HG03342 (cell line): ENCODE measurements at regions not wholly inside any gene's neighbourhood (a gene's known extent, or its start where the extent isn't known, plus 50 kb on each side); places are given as distances from the start of the nearest gene placed in this dataset.
"Not testable (repeated sequence)": the region's sequence is repeated elsewhere in the genome, so short reads cannot be mapped to it uniquely, and the experiment has no call there.

Experiments used
- ATAC-seq: cut with Tn5 transposase; IDR thresholded peaks from one replicate; pipeline ENCODE4 v1.9.1; 2021; ENCODE audit warnings: mild to moderate bottlenecking, moderate library complexity; ENCODE audit not compliant: unreplicated experiment

DNA sequence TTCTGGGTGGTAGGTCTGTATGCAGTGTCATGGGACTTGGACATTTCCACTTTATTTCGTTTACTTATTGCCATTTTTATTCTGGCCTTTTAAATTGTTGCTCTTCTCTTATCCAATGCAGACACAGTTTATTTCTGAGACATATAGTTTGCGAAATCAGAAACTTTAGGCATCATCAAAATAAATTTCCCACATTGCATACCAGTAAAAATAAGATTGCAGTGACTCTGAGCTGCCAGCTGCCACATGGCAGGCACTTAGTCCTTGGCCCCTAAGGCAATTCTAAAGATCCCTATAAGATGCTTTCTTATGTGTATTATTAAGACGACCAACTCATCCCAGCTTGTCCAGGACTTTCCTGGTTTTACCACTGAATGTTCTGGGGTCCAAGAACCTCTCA lies 81.8 kb upstream of the ANKRD1 start:
- ATAC-seq: no peak

DNA sequence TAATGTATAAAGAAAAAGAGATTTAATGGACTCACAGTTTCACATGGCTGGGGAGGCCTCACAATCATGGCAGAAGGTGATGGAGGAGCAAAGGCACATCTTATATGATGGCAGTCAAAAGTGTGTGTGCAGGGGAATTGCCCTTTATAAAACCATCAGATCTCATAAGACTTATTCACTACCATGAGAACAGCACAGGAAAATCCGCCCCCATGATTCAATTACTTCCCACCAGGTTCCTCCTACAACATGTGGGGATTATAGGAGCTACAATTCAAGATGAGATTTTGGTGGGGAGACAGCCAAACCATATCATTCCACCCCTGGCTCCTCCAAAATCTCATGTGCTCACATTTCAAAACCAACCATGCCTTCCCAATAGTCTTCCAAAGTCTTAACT lies 82.5 kb upstream of the ANKRD1 start:
- ATAC-seq: not testable (repeated sequence)

DNA sequence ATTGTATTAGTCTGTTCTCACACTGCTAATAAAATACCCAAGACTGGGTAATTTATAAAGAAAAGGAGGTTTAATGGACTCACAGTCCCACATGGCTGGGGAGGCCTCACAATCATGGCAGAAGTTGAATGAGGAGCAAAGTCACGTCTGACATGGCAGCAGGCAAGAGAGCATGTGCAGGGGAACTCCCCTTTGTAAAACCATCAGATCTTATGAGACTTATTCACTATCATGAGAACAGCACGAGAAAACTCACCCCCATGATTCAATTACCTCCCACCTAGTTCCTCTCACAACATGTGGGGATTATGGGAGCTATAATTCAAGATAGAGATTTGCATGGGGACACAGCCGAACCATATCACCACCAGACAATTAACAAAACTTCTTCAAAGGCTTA lies 84.4 kb upstream of the ANKRD1 start:
- not testable (repeated sequence) for ATAC-seq

DNA sequence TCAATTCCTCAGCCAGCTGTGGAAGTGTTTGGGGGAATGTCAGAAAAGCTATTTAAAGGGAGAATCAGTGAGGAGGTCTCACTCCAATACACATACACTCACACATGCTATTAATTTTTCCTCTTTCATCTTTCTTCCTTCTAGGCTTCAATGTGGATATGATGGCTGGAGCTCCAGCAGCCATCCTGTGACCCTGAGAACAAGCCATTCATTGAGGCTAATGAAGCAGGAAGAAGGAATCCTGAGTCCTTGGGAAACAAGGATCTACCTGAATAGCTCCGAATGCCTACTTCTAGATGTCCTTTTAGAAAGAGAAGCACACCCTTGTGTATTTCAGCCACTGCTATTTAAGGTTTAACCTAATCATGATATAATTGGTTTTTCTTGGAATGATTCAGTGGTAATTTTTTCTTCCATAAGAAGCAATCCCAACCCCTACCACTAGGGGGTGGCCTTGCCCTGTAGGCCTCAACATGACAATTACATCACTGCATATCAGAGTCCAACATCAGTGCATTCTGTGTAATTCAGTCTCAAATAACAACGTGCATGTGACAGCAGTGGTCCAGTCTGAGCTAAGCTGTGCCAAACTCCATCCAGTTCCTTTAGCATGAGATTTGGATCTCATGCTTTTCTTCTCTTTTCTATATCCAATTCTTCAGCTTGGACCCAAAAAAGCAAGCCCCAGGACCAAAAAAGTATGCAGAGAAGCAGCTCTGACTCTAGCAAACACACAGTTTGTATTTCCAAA lies 85.3 kb upstream of the ANKRD1 start:
- ATAC-seq: peak; percentile 44

DNA sequence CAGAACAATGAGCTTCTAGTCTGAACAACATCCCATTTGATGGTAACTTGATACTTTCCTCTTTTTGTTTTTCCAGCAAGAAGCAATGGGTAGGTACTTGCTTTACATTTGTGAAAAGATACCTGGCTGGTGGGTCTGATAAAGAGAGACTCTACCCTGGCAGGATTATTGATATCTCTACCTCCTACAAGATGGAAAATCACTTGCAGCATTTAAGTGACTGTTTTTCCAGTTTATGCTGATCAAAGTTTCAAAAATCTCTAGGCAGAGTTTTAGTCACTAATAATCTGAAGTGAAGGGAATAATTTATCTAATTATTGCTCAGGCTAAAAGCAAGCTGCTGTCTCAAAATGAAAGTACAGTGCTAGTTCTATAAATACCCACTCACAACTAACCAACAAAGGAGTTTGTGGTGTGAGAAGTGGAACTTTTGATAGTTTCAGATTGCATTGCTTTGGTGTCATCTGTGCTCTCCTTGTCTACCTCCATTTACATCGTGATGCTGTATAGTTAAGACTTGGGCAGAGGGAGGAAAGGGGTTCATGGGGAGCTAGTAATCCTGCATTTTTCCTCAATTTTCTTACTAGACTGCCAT lies 86.0 kb upstream of the ANKRD1 start:
- ATAC-seq: peak; percentile 94

DNA sequence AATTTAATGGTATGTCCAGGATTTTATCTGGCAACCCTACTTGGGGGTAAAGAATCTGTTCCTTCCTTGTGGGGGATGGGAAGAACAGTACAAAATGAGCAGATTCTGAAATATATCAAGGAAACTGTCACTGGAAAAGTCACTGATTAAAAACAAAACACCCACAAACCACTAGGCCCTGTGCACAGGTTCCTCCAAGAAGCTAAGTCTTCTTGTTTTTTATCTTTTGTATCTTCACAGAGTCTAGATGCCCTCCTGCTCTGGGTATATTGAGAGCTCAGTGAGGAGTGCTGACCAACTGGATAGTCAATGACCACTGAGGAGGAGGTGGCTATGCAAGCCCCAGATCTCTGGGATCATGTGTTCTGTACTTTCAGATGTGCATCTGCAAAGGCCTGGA lies 86.8 kb upstream of the ANKRD1 start:
- ATAC-seq: no peak

DNA sequence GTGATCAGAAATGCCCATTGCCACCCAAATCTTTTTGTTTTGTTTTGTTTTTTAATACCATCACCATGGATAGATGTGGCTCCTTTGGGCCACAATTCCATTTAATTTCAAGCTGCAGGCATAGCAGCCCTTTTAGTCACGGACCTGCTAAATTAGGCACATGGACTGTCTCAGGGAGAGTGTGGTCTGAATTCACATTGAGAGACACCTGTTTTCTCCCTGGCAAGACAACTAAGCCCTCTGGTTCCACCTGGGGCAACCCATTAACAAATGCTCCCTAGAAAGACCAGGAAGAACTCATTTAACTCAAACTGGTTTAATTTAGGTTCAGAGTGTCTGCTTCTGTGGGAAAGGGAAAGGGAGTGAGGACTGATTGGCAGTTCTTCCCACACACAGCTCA lies 88.2 kb upstream of the ANKRD1 start:
- ATAC-seq: no peak

DNA sequence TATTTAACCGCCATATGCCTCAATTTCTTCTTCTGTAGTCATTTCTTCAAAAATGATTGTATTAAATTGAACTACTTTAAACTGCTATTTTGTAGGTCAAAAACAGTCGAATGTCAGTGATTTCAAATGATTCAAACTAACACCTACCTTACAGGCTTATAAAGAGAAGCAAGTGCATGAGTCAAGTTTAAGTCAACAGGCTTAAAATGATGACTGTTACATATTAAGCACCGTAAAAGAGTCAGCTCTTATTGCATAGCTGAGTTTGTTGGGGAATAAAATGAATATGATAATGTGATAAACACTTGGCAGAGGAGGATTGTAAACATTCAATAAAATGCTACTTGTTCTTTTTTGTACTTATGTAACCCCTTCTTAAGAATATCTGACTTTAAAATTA lies 90.1 kb upstream of the ANKRD1 start:
- ATAC-seq: no peak

DNA sequence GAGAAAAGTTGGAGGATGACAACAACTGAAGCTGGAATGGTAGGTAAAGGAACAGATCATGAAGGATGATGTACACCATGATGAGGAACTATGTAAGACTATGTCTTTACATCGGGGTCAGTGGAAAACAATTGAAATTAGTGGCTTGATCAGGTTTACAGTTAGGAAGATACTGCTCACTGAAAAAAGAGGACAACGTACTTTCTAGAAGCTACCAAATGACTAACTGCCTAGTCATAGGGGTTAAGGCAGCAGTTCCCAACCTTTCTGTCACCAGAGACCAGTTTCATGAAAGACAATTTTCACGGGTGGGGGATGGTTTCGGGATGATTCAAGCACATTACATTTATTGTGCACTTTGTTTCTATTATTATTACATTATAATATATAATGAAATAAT lies 91.6 kb upstream of the ANKRD1 start:
- no peak for ATAC-seq

DNA sequence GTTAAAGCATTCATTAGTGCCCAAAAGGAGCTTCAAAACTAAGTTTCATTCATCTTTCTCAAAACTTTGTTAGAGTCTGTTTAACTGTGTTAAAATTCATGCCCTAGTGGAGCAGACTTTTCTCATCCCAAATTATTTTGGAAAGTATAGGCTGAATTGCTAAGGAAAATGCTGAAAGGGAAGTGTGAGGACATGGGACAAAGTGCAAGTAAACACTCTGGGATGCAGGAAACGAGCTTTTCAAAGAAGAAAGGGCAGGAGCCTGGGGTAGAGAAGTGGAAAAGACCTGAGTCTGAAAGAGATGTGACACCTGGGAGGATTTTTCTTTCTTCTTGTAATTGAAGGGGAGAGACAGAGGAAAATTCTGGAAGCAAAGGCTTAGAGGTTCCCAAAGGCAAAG lies 93.1 kb upstream of the ANKRD1 start:
- ATAC-seq: no peak

DNA sequence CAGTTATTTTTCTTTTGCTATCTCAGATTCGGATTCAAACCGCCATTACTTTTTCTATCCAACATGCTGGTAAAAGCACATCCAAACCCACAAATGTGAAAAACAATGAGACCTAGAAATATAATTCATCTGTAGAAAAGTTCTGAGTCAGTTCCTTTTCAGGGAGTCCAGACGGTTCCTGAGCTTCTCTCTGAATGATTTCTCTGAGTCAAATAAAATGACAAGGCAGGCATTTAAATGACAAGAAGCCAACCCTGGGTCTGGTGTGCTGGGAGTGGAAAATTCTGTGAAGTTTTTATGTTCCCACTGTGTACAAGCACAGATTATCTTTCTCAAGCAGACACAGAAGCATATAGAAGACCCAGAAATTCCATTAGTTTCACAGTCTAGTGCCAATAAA lies 96.3 kb upstream of the ANKRD1 start:
- no peak for ATAC-seq

DNA sequence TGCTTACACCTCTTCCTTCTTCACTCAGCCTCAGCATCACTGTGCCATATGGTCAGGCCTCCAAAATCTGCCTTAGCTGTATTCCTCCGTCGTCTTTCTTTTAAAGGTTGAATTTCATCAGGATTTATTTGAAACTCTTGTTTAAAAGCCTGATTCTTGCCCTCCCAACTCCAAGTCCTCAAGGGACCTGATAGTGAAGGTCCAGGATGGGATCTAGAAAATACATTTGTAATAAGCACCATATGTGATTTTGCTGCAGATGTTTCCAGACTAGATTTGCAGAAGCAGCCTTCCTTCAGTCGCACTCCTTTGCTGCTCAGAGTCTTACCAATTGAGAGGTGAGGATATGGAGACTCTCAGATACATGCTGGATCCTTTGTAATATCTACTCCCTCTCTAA lies 101.0 kb upstream of the ANKRD1 start:
- ATAC-seq: no peak

DNA sequence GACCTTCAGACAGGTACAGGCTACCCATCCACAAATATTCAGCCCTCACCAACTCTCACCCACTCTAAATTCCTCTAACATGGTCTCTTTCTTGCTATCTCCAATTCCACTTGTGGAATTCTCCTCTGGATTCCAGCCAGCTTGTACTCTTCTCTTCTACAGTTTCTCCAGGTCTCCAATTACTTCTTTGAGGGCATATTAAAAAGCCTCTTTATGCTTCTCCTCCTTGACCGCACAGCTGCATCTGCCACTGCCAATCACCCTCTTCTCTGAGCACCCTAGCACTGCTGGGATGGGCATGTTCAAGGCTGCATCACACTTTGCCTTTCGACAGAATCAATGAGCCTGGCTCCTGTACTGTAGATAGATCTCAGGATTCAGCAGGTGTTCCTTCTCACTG lies 101.5 kb upstream of the ANKRD1 start:
- ATAC-seq: no peak

DNA sequence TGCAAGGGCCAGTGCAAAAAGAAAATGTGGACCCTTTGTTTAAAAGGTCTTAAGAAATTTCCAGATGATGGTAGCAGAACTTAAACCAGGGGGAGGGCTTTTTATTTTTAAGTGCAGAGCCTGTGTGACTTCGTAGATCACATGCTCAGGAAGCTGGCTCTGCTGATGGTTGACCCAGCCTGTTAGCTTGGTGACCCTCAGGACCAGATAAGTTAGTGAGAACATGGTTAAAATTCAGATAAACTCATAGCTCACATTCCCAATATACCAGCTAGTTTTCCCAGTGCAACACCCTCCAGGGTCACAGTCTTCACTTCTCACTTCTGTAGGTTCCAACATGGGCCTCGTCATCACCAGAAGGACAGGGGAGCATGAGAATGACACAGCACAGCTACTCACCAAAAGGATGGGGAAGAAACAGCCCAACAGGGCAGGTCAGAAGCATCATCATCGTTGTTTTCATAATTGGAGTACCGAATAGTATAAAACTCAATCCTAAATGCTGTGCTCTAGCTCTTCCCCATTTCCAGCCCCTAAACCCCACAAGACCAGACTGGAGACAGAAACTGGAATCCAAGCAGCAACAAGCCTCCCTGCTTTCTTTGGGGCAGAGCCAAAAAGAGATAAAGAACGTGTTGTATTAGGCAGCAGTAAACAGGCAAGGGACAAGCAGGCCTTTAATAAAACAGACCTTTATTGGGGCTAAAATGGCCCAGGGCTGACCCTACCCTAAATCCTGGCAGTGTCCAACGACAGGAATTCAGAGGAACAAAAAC lies 102.2 kb upstream of the ANKRD1 start:
- ATAC-seq: no peak

DNA sequence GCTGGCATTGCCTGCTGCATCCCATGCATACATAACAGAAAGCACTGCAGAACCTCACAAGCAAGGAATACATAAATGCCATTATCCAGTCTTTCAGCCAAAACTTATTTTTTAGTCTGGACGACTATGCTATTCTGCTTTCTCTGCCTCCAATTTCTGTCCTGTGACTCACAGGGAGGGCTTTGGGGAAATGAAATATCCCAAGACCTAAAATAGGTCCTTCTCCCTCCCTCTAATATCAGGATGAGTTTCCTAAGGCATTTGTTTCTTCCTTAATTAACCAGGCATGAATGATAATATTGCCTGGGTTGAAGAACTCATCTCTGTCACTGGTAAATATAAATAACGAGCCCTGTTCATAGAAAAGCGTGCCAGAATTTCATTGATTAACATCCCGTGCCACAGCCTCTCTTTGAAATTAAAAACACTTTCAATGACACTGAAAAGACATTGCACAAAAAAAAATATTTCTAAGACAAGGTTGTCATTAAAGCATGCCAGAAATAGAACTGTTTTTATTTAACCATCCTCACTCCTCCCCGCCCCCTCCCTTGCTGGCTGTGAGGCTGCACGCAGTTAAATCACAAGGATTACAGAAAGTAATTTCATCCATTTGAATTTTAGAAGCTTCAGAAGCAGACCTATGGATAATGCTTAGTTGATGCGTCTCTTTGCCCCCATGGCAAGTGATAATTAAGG lies 103.0 kb upstream of the ANKRD1 start:
- ATAC-seq: no peak

DNA sequence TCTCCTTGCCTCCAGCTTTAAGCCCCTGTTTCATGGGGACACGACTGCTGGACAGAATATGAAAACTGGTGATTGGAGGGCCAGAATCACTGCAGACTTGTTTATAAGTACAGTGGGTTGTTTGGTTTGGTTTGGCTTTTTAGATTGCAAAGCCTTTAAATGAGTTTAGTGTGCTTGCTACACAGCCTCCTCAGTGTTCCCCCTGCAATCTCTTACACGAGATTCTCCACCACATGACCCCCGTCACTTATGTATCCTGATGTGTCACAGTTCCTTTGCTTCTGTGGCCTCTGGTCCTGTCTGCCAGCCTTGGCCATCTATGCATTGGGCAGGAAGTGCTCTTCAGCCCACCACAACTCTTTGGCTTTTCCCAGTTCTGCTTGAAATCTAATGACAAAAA lies 103.7 kb upstream of the ANKRD1 start:
- no peak for ATAC-seq

DNA sequence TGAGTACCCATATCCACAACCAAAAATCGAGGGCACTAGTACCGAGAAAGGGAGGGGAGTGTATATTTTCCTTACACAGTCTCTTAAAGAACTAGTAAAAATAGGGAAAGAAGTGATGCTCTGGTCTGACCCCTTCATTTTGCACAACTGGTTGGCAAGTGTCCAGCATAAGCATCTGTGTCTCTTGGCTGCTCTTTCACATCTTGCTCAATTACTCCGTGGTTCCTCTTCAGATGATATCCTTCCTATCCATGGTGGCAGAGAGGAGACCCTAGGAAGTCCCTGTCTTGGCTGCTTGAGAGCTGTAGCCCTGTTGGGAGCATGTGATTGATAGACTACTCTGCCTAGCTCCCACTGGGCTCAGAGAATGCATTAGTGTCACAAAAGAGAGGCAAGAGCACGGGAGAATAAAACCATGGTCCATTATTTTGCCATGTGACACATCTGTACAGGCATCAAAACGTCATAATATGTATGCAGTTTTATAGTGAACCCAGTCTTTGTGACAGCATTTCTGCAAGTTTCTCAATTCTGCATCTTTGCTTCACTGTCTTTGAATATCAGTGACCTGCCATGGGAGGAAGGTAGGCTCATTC lies 111.8 kb upstream of the ANKRD1 start:
- no peak for ATAC-seq

DNA sequence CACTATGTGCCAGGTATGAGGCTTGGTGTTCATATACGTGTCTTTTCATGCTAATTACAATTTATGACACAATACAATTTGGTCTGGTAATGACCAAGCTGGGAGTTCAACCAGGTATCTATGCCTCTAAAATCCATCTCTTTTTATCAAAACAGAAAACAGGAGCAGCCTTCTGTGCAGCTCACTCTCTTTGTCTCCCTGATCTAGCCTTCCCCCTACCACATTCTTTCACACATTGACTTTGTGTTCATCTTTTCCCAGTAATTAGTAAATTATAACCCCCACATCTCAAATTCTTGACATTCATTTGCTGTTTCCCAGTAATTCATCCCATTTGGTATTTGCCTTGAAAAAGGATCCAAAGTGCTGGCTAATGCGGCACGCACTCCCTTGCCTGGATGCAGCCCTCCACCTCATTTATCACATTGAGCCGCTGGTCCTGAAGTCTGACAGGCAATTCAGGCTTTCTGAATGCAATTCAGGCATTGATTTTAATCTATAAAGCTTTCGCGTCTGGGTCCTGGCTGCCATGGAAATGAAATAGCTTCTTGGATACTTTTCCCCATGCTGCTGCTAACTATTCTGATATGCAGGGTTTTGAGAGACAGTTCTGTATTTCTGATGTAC lies 112.5 kb upstream of the ANKRD1 start:
- no peak for ATAC-seq

DNA sequence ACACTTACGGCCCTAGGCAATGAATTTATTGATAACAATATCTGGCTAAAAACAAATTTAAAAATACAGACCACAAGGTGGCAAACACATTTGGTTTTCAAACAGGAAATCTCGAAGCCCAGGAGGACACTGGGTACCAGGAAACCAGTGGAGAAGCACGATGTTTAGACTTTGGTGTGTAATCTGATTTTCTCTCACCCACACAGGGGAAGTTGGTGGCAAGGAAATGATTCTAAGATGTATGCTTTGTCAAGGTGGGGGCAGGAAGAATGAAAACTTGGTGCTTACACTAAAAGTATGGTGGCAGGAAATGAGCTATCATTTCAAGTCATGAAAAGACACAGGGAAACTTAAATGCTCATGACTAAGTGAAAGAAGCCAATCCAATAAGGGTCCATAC lies 113.2 kb upstream of the ANKRD1 start:
- ATAC-seq: no peak

DNA sequence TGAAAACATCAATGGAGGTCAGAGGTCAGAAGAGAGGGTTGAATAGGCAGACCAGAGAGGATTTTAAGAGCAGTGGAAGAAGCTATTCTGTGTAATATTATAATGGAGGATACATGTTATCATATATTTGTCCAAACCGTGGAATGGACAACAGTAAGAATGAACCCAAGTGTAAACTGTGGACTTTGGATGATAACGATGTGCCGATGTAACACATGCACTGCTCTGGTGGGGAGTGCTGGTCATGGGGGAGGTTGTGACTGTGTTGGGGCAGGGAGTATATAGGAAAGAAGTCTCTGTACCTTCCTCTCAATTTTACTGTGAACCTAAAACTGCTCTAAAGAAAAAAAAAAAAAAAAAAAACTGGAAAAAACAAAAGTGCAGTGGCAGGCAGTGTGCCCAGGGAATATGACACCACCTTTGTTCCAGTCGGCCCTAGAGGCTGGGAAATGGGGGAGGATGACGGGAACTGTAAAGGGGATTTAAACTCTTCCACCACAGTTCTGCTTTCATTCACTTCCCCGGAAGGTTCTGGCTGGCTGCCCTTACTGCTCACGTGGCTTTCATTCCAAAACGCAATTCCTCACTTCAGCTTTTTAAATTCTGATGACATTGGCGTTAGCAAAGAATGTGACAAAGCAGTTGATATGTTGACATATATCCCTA lies 113.7 kb upstream of the ANKRD1 start:
- no peak for ATAC-seq
